C4-2B (cell line): ENCODE measurements at regions not wholly inside any gene's neighbourhood (a gene's known extent, or its start where the extent isn't known, plus 50 kb on each side); places are given as distances from the start of the nearest gene placed in this dataset.

Experiments used
- H3K27ac ChIP-seq: fragments of 450-650 bp; 2 replicates; pipeline ENCODE4 v1.5.1; 2017
- CTCF ChIP-seq: fragments of 450-650 bp; conservative IDR thresholded peaks from 2 replicates; pipeline ENCODE4 v1.5.1; 2017; ENCODE audit warnings: mild to moderate bottlenecking
- ZFX ChIP-seq: fragments of 450-650 bp; IDR thresholded peaks from 2 replicates; pipeline ENCODE4 v1.6.1; 2017

- no peak overlapping the region for H3K27ac ChIP-seq
- TF ChIP-seq CTCF (no peak), ZFX (no peak)
Observed at GRCh38 chr5:171675511-171675910, 110.1 kb upstream of the SMIM23 start.

- TF ChIP-seq CTCF = no peak
- no peak for TF ChIP-seq ZFX
- no peak overlapping the region for H3K27ac ChIP-seq
Observed at GRCh38 chr5:171676286-171676944, 109.2 kb upstream of the SMIM23 start.

GRCh38 chr5:171678646-171679045 lies 107.0 kb upstream of the SMIM23 start:
- no peak overlapping the region for H3K27ac ChIP-seq
- no peak for TF ChIP-seq CTCF
- TF ChIP-seq ZFX = no peak

- H3K27ac ChIP-seq = no peak overlapping the region
- TF ChIP-seq ZFX (no peak), CTCF (no peak)
Observed at GRCh38 chr5:171680485-171680884, 105.1 kb upstream of the SMIM23 start.

GRCh38 chr5:171681061-171681460 lies 104.6 kb upstream of the SMIM23 start:
- TF ChIP-seq ZFX = no peak
- TF ChIP-seq CTCF = no peak
- no peak overlapping the region for H3K27ac ChIP-seq

- H3K27ac ChIP-seq = no peak overlapping the region
- TF ChIP-seq ZFX = no peak
- no peak for TF ChIP-seq CTCF
Observed at GRCh38 chr5:171681677-171682076, 103.9 kb upstream of the SMIM23 start.

- TF ChIP-seq CTCF (no peak), ZFX (no peak)
- no peak overlapping the region for H3K27ac ChIP-seq
Observed at GRCh38 chr5:171682801-171683200, 102.8 kb upstream of the SMIM23 start.
